Astrocyte (in vitro differentiated cells and primary cell): ENCODE measurements at regions not wholly inside any gene's neighbourhood (a gene's known extent, or its start where the extent isn't known, plus 50 kb on each side); places are given as distances from the start of the nearest gene placed in this dataset.

Source experiments
- DNase-seq: peaks from one replicate; pipeline ENCODE4 v3.0.0-alpha.2; 2010; ENCODE audit warnings: low read depth
- FAIRE-seq: peaks from 2 replicates; lab custom pipeline; 2011; peaks lifted over from hg19 to GRCh38; lab: Jason Lieb, UNC
- H2AFZ ChIP-seq: 2 replicates; pipeline ENCODE4 v1.6.0; 2012; ENCODE audit warnings: low read depth, low read length, inconsistent platforms
- H3K27ac ChIP-seq: 2 replicates; pipeline ENCODE4 v1.5.1; 2011; ENCODE audit warnings: low read depth, low read length, inconsistent platforms
- H3K27me3 ChIP-seq: 2 replicates; pipeline ENCODE4 v1.6.0; 2011; ENCODE audit warnings: low read length, inconsistent platforms; ENCODE audit not compliant: insufficient read depth
- H3K36me3 ChIP-seq: 2 replicates; pipeline ENCODE4 v1.5.1; 2011; ENCODE audit warnings: low read length, inconsistent platforms; ENCODE audit not compliant: insufficient read depth
- H3K4me1 ChIP-seq: 2 replicates; pipeline ENCODE4 v1.5.1; 2011; ENCODE audit warnings: low read length, inconsistent platforms; ENCODE audit not compliant: insufficient read depth
- H3K4me2 ChIP-seq: 2 replicates; pipeline ENCODE4 v1.6.0; 2012; ENCODE audit warnings: low read length, inconsistent platforms
- H3K4me3 ChIP-seq: 2 replicates; pipeline ENCODE4 v1.5.1; 2011; ENCODE audit warnings: low read depth, mild to moderate bottlenecking, low read length, inconsistent platforms; ENCODE audit not compliant: insufficient read depth
- H3K79me2 ChIP-seq: 2 replicates; pipeline ENCODE4 v1.6.0; 2012; ENCODE audit warnings: mild to moderate bottlenecking, low read length, inconsistent platforms; ENCODE audit not compliant: insufficient read depth
- H3K9ac ChIP-seq: 2 replicates; pipeline ENCODE4 v1.6.0; 2012; ENCODE audit warnings: mild to moderate bottlenecking, low read length, inconsistent platforms
- H3K9me3 ChIP-seq: 2 replicates; pipeline ENCODE4 v1.5.1; 2012; ENCODE audit warnings: low read depth, mild to moderate bottlenecking, low read length, inconsistent platforms; ENCODE audit not compliant: insufficient read depth
- H4K20me1 ChIP-seq: 2 replicates; pipeline ENCODE4 v1.6.0; 2012; ENCODE audit warnings: low read length, inconsistent platforms; ENCODE audit not compliant: insufficient read depth
- H3K27ac Mint-ChIP-seq: one replicate; pipeline ENCODE4 v1.8.0; 2021; ENCODE audit warnings: mild to moderate bottlenecking, mixed read lengths; ENCODE audit not compliant: unreplicated experiment
- H3K27me3 Mint-ChIP-seq: one replicate; pipeline ENCODE4 v1.8.0; 2021; ENCODE audit warnings: low read depth, mixed read lengths; ENCODE audit not compliant: unreplicated experiment
- H3K36me3 Mint-ChIP-seq: one replicate; pipeline ENCODE4 v1.8.0; 2021; ENCODE audit warnings: low read depth, mixed read lengths; ENCODE audit not compliant: unreplicated experiment
- H3K4me1 Mint-ChIP-seq: one replicate; pipeline ENCODE4 v1.8.0; 2021; ENCODE audit warnings: low read depth, mixed read lengths; ENCODE audit not compliant: unreplicated experiment
- H3K4me3 Mint-ChIP-seq: one replicate; pipeline ENCODE4 v1.8.0; 2021; ENCODE audit warnings: mild to moderate bottlenecking, moderate library complexity, mixed read lengths; ENCODE audit not compliant: unreplicated experiment
- H3K9me3 Mint-ChIP-seq: one replicate; pipeline ENCODE4 v1.8.0; 2021; ENCODE audit warnings: mild to moderate bottlenecking, mixed read lengths; ENCODE audit not compliant: unreplicated experiment
- EZH2 ChIP-seq: IDR thresholded peaks from 2 replicates; pipeline ENCODE4 v1.6.1; 2012; ENCODE audit warnings: mild to moderate bottlenecking, low read length, inconsistent platforms; ENCODE audit not compliant: insufficient read depth
- TF ChIP-seq, protein P1 (sequence below): IDR thresholded peaks from 2 replicates; pipeline ENCODE4 v1.5.1; 2011; ENCODE audit warnings: low read depth, mild to moderate bottlenecking, inconsistent platforms, low read length, moderate library complexity; ENCODE audit not compliant: insufficient read depth

DNA sequence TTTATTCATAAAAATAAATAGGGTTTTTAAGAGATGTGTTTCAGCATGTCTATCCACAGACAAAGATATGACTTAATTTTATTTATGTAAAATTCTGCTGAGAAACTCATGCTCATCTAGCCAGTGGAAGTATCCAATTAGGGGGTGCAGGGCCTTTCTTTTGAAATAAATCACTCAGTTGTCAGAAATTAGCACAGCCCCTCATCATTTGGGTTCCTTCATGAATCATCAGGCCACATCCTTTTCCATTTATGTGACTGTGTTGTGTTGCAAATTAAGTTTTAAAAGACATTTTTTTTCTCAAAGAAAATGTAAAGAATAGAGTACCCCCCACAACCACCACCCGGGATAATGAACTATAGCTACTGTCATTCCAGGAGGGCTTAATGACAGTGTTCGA, 185.8 kb downstream of the NRP2 start:
- H3K4me3 Mint-ChIP-seq, result no peak overlapping the region
- peaks cover 22% of the 10 kb centered on the region for H3K4me1 Mint-ChIP-seq
- Histone ChIP-seq H3K9ac (no peak overlapping the region), H3K79me2 (no peaks in the 10 kb centered on the region), H3K4me2 (peak overlapping the region; percentile 2), H3K27ac (no peak overlapping the region), H3K4me1 (peaks cover 24% of the 10 kb centered on the region), H3K4me3 (no peak overlapping the region), H3K36me3 (no peaks in the 10 kb centered on the region), H4K20me1 (no peaks in the 10 kb centered on the region), H3K27me3 (peaks cover 4% of the 10 kb centered on the region), H3K9me3 (no peaks in the 10 kb centered on the region), H2AFZ (no peak overlapping the region)
- H3K27ac Mint-ChIP-seq, result no peak overlapping the region
- H3K36me3 Mint-ChIP-seq, result peaks cover 4% of the 10 kb centered on the region
- TF ChIP-seq, protein P1, sequence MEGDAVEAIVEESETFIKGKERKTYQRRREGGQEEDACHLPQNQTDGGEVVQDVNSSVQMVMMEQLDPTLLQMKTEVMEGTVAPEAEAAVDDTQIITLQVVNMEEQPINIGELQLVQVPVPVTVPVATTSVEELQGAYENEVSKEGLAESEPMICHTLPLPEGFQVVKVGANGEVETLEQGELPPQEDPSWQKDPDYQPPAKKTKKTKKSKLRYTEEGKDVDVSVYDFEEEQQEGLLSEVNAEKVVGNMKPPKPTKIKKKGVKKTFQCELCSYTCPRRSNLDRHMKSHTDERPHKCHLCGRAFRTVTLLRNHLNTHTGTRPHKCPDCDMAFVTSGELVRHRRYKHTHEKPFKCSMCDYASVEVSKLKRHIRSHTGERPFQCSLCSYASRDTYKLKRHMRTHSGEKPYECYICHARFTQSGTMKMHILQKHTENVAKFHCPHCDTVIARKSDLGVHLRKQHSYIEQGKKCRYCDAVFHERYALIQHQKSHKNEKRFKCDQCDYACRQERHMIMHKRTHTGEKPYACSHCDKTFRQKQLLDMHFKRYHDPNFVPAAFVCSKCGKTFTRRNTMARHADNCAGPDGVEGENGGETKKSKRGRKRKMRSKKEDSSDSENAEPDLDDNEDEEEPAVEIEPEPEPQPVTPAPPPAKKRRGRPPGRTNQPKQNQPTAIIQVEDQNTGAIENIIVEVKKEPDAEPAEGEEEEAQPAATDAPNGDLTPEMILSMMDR, result no peak
- no peak for TF ChIP-seq EZH2
- DNase-seq (no peak), FAIRE-seq (no peak)
- peaks cover 43% of the 10 kb centered on the region for H3K27me3 Mint-ChIP-seq
- peaks cover 3% of the 10 kb centered on the region for H3K9me3 Mint-ChIP-seq

DNA sequence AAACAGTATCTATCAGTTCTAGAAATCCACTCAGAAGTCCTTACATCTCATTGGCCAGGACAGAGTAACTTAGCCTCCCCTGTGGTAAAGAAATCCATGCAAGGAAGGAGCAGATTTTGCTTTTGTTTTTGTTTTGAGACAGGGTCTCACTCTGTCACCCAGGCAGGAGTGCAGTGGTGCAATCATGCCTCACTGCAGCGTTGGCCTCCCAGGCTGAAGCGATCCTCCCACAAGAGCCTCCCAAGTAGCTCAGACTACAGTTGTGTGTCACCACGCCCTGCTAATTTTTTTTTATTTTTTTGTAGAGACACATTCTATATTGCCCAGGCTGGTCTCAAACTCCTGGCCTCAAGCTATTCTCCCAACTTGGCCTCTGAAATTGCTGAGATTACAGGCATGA, 185.1 kb downstream of the NRP2 start:
- FAIRE-seq, result no peak
- H3K4me3 ChIP-seq, result no peak overlapping the region
- H3K9ac ChIP-seq, result no peak overlapping the region
- DNase-seq, result no peak
- no peaks in the 10 kb centered on the region for H4K20me1 ChIP-seq
- H3K4me2 ChIP-seq, result no peak overlapping the region
- H3K27ac ChIP-seq, result no peak overlapping the region
- Mint-ChIP-seq H3K27me3 (peaks cover 40% of the 10 kb centered on the region), H3K9me3 (peaks cover 3% of the 10 kb centered on the region), H3K27ac (no peak overlapping the region), H3K4me1 (peaks cover 22% of the 10 kb centered on the region), H3K36me3 (no peaks in the 10 kb centered on the region), H3K4me3 (no peak overlapping the region)
- no peaks in the 10 kb centered on the region for H3K79me2 ChIP-seq
- no peak overlapping the region for H2AFZ ChIP-seq
- H3K9me3 ChIP-seq, result no peaks in the 10 kb centered on the region
- no peaks in the 10 kb centered on the region for H3K36me3 ChIP-seq
- TF ChIP-seq EZH2, result no peak
- TF ChIP-seq, protein P1, result no peak
- H3K4me1 ChIP-seq, result peaks cover 24% of the 10 kb centered on the region
- peaks cover under 1% of the 10 kb centered on the region for H3K27me3 ChIP-seq

DNA sequence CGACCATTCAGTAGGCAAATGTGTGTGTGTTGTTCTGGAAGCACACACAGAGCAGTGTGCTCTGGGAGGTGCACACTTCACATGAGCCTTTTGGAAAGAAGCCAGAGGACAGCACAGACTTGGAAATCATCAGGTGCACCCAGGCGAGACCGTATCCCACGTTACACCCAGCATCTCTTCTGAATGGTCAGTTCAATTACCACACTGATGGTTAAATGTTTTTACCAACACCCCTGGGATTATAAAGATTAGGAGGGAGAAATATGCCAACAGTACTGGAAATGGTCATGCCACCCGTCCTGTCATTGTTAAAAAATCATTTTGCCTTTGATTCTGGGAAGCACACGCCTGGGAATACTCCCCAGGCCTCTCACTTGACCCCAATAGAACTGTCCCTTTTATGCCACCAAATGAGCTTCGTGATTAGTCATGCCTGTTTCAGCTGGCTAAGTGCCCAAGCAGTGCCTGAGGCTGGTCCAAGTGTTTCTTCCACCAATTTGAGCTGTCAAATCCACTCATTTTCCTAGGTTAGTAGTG, 183.7 kb downstream of the NRP2 start:
- Histone ChIP-seq H3K27me3 (peaks cover 4% of the 10 kb centered on the region), H3K4me3 (no peak overlapping the region), H3K9ac (no peak overlapping the region), H3K9me3 (no peaks in the 10 kb centered on the region), H3K79me2 (no peaks in the 10 kb centered on the region), H3K4me1 (peaks cover 24% of the 10 kb centered on the region), H3K36me3 (no peaks in the 10 kb centered on the region), H3K27ac (no peak overlapping the region), H4K20me1 (no peaks in the 10 kb centered on the region), H2AFZ (no peak overlapping the region), H3K4me2 (no peak overlapping the region)
- Mint-ChIP-seq H3K4me1 (peaks cover 22% of the 10 kb centered on the region), H3K27ac (peak overlapping the region; percentile 3), H3K36me3 (no peaks in the 10 kb centered on the region), H3K27me3 (peaks cover 36% of the 10 kb centered on the region), H3K9me3 (no peaks in the 10 kb centered on the region), H3K4me3 (no peak overlapping the region)
- FAIRE-seq (no peak), DNase-seq (peak; percentile 27)
- TF ChIP-seq, protein P1, result no peak
- no peak for TF ChIP-seq EZH2
